Fibroblast of villous mesenchyme (primary cell): ENCODE measurements at regions not wholly inside any gene's neighbourhood (a gene's known extent, or its start where the extent isn't known, plus 50 kb on each side); places are given as distances from the start of the nearest gene placed in this dataset. TPM values are rescaled to one million over a fixed set of nuclear protein-coding genes. Genes with fewer than 3 reads are reported as not detected.

ENCODE experiments used
- DNase-seq: peaks from one replicate; pipeline ENCODE4 v3.0.0-alpha.2; 2010; ENCODE audit warnings: low read depth
- H3K4me3 ChIP-seq: 2 replicates; pipeline ENCODE4 v1.5.1; 2011; ENCODE audit warnings: low read depth, mild to moderate bottlenecking, low read length
- CTCF ChIP-seq: IDR thresholded peaks from 2 replicates; pipeline ENCODE4 v1.5.1; 2012; ENCODE audit warnings: low read depth, mild to moderate bottlenecking, low read length; ENCODE audit not compliant: insufficient read depth
- small RNA-seq: library from RNA; depleted of rRNA; stranded (forward); fragments of <200 nt; gene quantifications from one replicate; pipeline ENCODE3, GENCODE V24; 2012

GRCh38 chr14:21725250-21725649 is 51.6 kb upstream of the OR4E1 start:
- no peak overlapping the region for H3K4me3 ChIP-seq
- no peak for TF ChIP-seq CTCF
- DNase-seq: no peak

DNA sequence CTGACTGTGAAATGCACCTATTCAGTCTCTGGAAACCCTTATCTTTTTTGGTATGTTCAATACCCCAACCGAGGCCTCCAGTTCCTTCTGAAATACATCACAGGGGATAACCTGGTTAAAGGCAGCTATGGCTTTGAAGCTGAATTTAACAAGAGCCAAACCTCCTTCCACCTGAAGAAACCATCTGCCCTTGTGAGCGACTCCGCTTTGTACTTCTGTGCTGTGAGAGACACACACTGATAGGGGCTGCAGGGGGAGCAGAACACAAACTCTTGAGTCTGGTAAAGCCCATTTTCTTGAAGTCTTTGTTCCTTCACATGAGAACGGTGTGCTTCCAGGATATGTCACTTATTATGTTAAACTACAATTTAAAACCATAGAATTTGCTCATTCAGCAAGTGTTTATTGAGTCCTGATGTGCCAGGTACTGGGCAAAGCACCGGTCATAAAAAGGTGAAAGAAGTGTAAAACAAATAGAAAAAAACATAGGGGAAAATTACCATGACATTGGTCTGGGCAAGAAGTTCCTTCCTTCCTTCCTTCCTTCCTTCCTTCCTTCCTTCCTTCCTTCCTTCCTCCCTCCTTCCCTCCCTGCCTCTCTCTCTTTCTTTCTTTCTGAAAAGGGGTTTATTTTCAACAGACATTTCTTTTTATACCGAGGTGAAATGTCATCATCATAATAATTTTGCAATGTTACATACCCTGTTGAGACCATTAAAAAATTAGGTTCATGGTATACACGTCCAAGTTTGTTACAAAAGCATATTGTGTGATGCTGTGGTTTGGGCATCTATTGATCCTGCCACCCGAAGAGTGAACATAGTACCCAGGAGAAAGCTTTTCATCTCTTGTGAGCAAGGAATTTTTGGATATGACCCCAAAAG is 50.7 kb upstream of the OR4E1 start:
- no peak for DNase-seq
- no peak for TF ChIP-seq CTCF
- no peak overlapping the region for H3K4me3 ChIP-seq

DNA sequence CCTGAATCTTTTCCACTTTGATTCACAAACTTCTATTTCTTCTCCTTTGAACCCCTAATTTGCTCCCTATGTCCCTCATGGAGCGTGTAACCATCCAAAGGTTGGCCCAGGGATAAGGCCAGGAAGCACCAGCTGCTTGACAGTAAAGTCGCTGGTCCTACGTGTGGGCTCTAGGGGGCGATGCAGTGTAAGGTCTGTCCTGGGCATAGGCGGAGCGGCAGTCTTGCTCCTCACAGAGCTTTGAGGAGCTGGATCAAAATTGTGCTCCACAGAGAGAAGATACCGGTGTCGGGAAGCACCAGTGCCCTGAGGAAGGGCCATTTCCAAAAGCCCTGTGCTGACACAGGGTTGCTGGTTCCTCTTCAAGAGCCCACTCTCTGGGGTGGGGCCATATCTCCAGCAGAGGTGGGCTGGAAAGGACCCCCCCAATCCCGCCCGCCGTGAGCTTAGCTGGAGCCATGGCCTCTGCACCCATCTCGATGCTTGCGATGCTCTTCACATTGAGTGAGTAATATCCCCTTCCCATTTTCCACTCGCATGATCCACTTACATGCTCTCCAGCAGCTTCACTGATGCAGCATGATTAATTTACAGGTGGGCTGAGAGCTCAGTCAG is 49.9 kb upstream of the OR4E1 start:
- DNase-seq: peak; percentile 16
- no peak overlapping the region for H3K4me3 ChIP-seq
- peak; percentile 47 for TF ChIP-seq CTCF

Small RNA genes lying in the stretch of these regions (small RNA-seq; reads per million reads assigned to genes)
- gene AC245505.1 (not detected), gene TRAJ30 (not detected), gene TRAJ31 (not detected), gene TRAJ32 (not detected), gene TRAJ33 (not detected), gene TRAJ34 (not detected), gene TRAJ35 (not detected), gene TRAJ36 (not detected), gene TRAJ37 (not detected), gene TRAJ38 (not detected), gene TRAJ39 (not detected), gene TRAJ40 (not detected), gene TRAJ41 (not detected), gene TRAJ42 (not detected), gene TRAJ43 (not detected), gene TRAJ44 (not detected), gene TRAJ45 (not detected), gene TRAJ46 (not detected), gene TRAJ47 (not detected), gene TRAJ48 (not detected), gene TRAJ49 (not detected), gene TRAJ50 (not detected), gene TRAJ51 (not detected), gene TRAJ52 (not detected), gene TRAJ53 (not detected), gene TRAJ54 (not detected), gene TRAJ55 (not detected), gene TRAJ56 (not detected), gene TRAJ57 (not detected), gene TRAJ58 (not detected), gene TRAJ59 (not detected), gene TRAJ60 (not detected), gene TRAJ61 (not detected), gene TRAV15 (not detected), gene TRDD1 (not detected), gene TRDD2 (not detected), gene TRDD3 (not detected), gene TRDJ1 (not detected), gene TRDJ2 (not detected), gene TRDJ3 (not detected), gene TRDJ4 (not detected), gene TRDV1 (not detected)
